ENCODE measurements at regions not wholly inside any gene's neighbourhood (a gene's known extent, or its start where the extent isn't known, plus 50 kb on each side); places are given as distances from the start of the nearest gene placed in this dataset.

DNA sequence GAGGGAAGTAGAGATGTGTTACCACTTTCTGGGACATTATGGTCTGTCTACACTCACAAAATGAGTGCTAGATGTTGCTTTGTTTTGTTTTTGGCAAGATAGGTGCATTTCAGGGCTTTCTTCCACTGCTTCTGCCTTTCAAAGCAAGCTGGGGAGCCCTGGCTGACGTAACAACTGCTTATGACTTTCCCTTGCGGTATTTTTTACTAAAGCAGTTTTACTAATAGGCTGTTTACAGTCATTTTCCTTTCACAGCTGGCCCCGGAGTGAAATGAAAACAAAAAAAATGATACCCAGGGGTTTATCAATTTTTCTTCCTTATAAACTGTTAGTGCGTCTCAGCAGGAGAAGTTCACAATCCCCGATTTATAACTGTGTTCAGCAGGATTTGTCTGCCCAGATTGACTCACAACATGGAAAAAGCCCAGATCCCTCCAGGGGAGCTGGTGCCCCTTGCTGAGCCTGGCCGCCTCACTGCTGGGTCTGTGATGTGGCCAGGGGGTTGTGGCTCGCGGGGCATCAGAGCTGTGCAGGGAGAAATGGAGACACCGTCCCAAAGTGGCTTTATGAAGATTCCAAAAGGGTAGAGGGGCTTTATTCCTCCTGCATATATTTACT is 184.4 kb upstream of the HS3ST3A1 start:
- intact Hi-C loops (cut with DNase I) = no loop called here
- Histone ChIP-seq H3K27ac (replicated peaks in 1 of 4) (no peak overlapping the region), H3K36me3 (no peaks in the 10 kb centered on the region), H3K9me3 (no peaks in the 10 kb centered on the region), H3K4me3 (no peak overlapping the region), H3K4me1 (no peaks in the 10 kb centered on the region), H3K27me3 (no peaks in the 10 kb centered on the region)
- 80% methylated on average over 9 of the region's 9 CpGs for WGBS
- TF ChIP-seq POLR2A (IDR thresholded peaks at IDR 0.05; ENCODE audit: low read depth) (no peak), EP300 (IDR thresholded peaks at IDR 0.05) (no peak), POLR2AphosphoS5 (IDR thresholded peaks at IDR 0.05) (no peak)
- TF ChIP-seq, protein P1, sequence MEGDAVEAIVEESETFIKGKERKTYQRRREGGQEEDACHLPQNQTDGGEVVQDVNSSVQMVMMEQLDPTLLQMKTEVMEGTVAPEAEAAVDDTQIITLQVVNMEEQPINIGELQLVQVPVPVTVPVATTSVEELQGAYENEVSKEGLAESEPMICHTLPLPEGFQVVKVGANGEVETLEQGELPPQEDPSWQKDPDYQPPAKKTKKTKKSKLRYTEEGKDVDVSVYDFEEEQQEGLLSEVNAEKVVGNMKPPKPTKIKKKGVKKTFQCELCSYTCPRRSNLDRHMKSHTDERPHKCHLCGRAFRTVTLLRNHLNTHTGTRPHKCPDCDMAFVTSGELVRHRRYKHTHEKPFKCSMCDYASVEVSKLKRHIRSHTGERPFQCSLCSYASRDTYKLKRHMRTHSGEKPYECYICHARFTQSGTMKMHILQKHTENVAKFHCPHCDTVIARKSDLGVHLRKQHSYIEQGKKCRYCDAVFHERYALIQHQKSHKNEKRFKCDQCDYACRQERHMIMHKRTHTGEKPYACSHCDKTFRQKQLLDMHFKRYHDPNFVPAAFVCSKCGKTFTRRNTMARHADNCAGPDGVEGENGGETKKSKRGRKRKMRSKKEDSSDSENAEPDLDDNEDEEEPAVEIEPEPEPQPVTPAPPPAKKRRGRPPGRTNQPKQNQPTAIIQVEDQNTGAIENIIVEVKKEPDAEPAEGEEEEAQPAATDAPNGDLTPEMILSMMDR (IDR thresholded peaks at IDR 0.05) = no peak
- DNase-seq (ENCODE audit: extremely low spot score) = no peak

DNA sequence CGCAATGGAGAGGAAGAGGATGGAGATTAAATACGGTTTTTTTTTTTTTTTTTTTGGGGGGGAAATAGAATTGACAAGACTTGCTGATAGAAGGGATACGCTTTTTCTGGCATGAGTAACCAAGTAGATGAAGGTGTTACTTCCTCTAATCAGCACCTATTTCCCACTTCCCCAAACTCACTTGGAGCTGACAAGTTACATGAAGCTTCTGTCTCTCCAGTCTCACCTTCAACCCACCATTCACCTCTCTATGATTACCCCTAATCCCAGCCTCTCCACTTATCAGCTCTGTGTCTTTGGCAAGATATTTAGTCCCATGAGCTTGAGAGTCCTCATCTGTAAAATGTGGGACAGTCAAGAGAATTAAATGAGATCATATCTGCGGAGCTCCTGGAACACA is 185.9 kb upstream of the HS3ST3A1 start:
- no peaks in the 10 kb centered on the region for H3K27me3 ChIP-seq
- no peak for TF ChIP-seq POLR2A (IDR thresholded peaks at IDR 0.05; ENCODE audit: low read depth)
- TF ChIP-seq EP300 (IDR thresholded peaks at IDR 0.05) = no peak
- TF ChIP-seq, protein P1 (IDR thresholded peaks at IDR 0.05) = no peak
- TF ChIP-seq POLR2AphosphoS5 (IDR thresholded peaks at IDR 0.05) = no peak
- H3K9me3 ChIP-seq = no peaks in the 10 kb centered on the region
- intact Hi-C loops (cut with DNase I) = no loop called here
- peaks cover 0 to 5% (median 0%) of the 10 kb centered on the region in 4 donors for H3K4me1 ChIP-seq
- H3K27ac ChIP-seq (replicated peaks in 1 of 4) = no peak overlapping the region
- no peak overlapping the region for H3K4me3 ChIP-seq
- H3K36me3 ChIP-seq = no peaks in the 10 kb centered on the region
- DNase-seq (ENCODE audit: extremely low spot score) = no peak
- 69% methylated on average over 4 of the region's 4 CpGs for WGBS

DNA sequence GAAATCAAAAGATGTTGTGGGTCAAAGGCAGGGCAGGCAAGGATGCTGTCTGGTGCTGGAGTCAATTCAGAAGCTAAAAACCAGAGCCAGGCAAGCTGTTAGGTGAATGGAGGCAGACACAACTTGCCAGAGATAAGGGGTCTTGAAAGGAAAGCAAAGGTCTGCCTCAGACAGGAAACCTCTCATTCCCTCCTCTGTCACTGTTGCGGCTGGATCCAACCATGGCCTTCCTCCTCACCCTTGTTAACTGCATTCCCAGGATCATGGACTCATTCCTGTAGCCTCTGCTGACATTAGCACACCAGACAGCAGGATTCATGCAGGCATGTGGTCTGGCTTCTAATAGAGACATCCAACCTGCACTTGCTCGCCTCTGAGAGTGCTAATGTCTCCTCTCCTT is 186.7 kb upstream of the HS3ST3A1 start:
- Histone ChIP-seq H3K9me3 (no peaks in the 10 kb centered on the region), H3K36me3 (no peaks in the 10 kb centered on the region), H3K4me1 (peaks cover 0 to 6% (median 0%) of the 10 kb centered on the region in 4 donors), H3K27ac (replicated peaks in 1 of 4) (no peak overlapping the region), H3K27me3 (no peaks in the 10 kb centered on the region), H3K4me3 (no peak overlapping the region)
- DNase-seq (ENCODE audit: extremely low spot score) = no peak
- intact Hi-C loops (cut with DNase I) = no loop called here
- WGBS = 60% methylated on average over 2 of the region's 2 CpGs
- no peak for TF ChIP-seq POLR2A (IDR thresholded peaks at IDR 0.05; ENCODE audit: low read depth)
- TF ChIP-seq EP300 (IDR thresholded peaks at IDR 0.05) = no peak
- TF ChIP-seq, protein P1 (IDR thresholded peaks at IDR 0.05) = no peak
- TF ChIP-seq POLR2AphosphoS5 (IDR thresholded peaks at IDR 0.05) = no peak

DNA sequence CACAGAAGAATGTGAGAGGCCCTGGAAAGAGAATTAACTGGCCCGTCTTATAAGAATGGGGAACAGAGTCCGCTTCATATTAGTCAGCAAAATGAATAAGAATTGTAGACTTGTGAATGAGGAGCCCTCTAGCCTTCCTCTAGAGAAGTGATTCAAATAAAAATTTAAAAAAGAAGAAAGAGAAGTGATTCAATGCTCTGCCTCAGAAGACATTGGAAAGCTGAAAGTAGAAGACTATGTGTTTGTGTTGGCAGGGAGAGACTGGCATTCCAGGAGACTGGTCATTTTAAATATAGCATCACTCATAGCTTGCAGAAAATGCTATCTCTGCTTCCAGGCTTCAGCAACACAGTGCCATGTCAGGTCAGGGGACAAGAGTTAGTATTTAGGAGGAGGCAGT is 190.6 kb upstream of the HS3ST3A1 start:
- H3K4me3 ChIP-seq = no peak overlapping the region
- WGBS = 54% methylated on average over 2 of the region's 2 CpGs
- intact Hi-C loops (cut with DNase I) = no loop called here
- H3K36me3 ChIP-seq = no peaks in the 10 kb centered on the region
- no peaks in the 10 kb centered on the region for H3K27me3 ChIP-seq
- DNase-seq (ENCODE audit: extremely low spot score) = peak; percentile 8
- peaks cover 0 to 6% (median 0%) of the 10 kb centered on the region in 4 donors for H3K4me1 ChIP-seq
- no peak overlapping the region for H3K27ac ChIP-seq (replicated peaks in 1 of 4)
- TF ChIP-seq EP300 (IDR thresholded peaks at IDR 0.05) (no peak), POLR2AphosphoS5 (IDR thresholded peaks at IDR 0.05) (no peak), POLR2A (IDR thresholded peaks at IDR 0.05; ENCODE audit: low read depth) (no peak)
- TF ChIP-seq, protein P1 (IDR thresholded peaks at IDR 0.05) = no peak
- no peaks in the 10 kb centered on the region for H3K9me3 ChIP-seq

DNA sequence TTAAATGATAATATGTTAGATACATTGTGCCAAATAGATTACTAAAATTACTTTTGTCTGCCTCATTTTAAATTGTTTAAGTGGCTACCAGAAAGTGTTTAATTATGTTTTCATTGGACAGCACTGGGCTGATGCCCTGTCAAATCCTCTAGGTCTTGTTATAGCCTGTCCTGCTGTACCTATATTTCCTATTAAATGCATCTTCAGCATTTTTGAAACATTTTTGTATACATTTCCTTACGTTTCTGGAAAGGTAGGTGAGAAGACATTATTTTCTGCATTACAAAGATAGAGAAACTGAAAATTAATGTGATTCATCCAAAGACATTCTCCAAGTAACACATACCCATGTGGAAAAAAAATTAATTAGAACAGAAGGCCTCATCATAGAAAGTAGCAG is 192.2 kb upstream of the HS3ST3A1 start:
- intact Hi-C loops (cut with DNase I) = no loop called here
- Histone ChIP-seq H3K36me3 (no peaks in the 10 kb centered on the region), H3K4me3 (no peak overlapping the region)

More for the DNA sequence above, 192.2 kb upstream of the HS3ST3A1 start:
- WGBS = 57% methylated on average over 1 of the region's 1 CpG
- H3K27me3 ChIP-seq = no peaks in the 10 kb centered on the region
- H3K4me1 ChIP-seq = peaks cover 0 to 6% (median 0%) of the 10 kb centered on the region in 4 donors
- H3K9me3 ChIP-seq = no peaks in the 10 kb centered on the region
- no peak overlapping the region for H3K27ac ChIP-seq (replicated peaks in 1 of 4)
- TF ChIP-seq, protein P1 (IDR thresholded peaks at IDR 0.05) = no peak
- no peak for TF ChIP-seq EP300 (IDR thresholded peaks at IDR 0.05)
- DNase-seq (ENCODE audit: extremely low spot score) = no peak

Measured in esophagus muscularis mucosa (tissue), 4 donors.